ENCODE measurements at regions not wholly inside any gene's neighbourhood (a gene's known extent, or its start where the extent isn't known, plus 50 kb on each side); places are given as distances from the start of the nearest gene placed in this dataset.

DNA sequence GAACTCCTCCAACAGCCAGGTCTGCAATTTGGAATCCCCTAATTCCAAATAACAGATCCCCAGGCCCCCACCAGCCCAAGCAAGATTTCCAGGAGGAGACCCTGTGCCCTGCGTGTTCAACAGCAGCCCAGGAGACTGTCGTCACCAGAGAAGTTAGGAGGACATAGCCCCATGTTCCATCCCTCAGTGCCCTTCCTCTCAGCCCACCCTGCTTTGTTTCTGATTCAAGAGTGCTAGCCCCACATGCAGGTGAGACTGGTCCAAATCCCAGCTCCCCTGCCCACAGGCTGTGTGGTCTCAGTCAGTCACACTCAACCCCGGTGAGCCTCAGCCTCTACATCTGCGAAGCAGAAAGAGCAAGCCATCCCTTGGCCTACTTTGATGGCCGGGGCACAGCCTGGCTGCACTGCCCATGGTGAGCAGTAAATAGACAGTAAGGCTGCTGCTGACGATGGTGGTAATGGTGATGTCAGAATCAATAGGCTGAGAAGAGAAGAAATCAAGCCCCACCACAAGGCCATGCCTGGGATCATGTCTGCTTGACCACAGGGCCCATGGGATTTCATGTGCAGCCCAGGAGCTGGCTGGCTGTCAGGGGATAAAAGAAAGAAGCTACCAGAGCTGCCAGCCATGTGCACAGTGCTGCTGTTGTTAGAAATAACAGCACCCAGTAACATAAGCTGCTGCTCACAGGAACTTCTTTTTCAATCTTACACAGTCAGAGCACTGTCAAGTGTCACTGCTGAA is 51.5 kb upstream of the NXT1 start:
- no peak for TF ChIP-seq EZH2 (IDR thresholded peaks at IDR 0.05; ENCODE audit: low read length)
- TF ChIP-seq, protein P1, sequence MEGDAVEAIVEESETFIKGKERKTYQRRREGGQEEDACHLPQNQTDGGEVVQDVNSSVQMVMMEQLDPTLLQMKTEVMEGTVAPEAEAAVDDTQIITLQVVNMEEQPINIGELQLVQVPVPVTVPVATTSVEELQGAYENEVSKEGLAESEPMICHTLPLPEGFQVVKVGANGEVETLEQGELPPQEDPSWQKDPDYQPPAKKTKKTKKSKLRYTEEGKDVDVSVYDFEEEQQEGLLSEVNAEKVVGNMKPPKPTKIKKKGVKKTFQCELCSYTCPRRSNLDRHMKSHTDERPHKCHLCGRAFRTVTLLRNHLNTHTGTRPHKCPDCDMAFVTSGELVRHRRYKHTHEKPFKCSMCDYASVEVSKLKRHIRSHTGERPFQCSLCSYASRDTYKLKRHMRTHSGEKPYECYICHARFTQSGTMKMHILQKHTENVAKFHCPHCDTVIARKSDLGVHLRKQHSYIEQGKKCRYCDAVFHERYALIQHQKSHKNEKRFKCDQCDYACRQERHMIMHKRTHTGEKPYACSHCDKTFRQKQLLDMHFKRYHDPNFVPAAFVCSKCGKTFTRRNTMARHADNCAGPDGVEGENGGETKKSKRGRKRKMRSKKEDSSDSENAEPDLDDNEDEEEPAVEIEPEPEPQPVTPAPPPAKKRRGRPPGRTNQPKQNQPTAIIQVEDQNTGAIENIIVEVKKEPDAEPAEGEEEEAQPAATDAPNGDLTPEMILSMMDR (optimal IDR thresholded peaks at IDR 0.05 in 1 of 3, IDR thresholded peaks at IDR 0.05 in 1 of 3, conservative IDR thresholded peaks at IDR 0.05 in 1 of 3; ENCODE audit: extremely low read depth in 1 of 3, insufficient read depth in 2 of 3, low read length in 3 of 3): no peak

Data from keratinocyte (primary cell).